HG02938 (cell line): ENCODE measurements at regions not wholly inside any gene's neighbourhood (a gene's known extent, or its start where the extent isn't known, plus 50 kb on each side); places are given as distances from the start of the nearest gene placed in this dataset.

Experiments
- ATAC-seq: cut with Tn5 transposase; IDR thresholded peaks from one replicate; pipeline ENCODE4 v1.9.1; 2021; ENCODE audit warnings: mild to moderate bottlenecking, moderate library complexity; ENCODE audit not compliant: unreplicated experiment

DNA sequence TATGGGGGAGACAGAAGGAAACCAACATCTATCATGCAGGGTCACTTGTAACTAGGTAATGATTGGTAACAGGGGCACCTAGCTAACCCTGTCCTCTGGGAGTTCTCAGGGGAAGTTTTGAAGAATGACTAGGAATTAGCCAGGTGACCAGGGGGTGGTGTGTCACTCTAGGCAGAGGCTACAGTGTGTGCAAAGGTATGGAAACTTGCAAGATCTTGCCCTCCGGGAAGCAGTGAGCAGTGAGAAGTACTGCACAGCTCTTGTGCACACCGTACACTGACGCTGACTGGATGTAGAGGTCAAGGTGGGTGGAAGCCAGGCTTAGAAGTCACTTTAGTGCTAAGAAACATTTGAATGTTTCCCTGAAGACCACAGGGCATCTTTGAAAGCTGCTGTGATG, 62.9 kb upstream of the LMO4 start:
- no peak for ATAC-seq

DNA sequence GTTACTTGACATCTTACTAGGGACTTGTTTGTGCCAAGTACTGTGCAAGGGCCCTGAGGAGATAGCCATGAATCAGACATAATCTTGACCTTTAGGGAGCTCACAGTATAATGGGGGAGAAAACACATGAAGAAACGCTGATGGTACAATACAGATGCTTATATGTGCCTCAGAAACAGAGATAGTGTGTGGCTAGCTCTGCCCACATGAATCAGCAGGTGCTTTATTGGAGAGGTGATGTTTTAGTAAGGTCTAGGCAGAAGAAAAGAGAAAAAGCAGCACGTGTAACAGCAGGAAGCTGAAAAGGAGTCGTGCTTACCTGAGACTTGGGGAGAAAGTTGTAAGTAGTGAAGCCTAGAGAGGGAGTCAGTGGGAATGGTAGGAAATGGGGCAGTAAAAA, 60.6 kb upstream of the LMO4 start:
- ATAC-seq, result no peak

DNA sequence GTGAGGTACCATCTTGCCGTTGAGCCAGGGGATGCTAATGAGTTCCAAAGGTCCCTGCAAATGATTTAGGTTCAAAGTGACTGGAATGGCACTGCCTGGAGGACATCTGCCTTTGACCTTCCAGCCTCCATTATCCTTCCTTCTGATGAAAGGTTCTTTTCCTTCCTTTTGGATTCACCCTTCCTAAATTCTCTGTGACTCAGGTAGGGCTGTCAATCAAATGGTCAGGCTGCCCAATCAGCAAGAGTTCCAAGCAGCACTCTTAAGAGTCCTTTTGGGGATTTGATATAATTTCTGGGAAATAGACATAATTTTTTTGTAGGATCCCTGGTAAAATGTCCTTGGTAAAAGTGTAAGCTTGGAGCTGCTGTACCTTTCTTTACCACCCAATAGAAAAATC, 58.8 kb upstream of the LMO4 start:
- no peak for ATAC-seq

- ATAC-seq, result no peak
Observed at GRCh38 chr1:87273291-87273690, 55.4 kb upstream of the LMO4 start.

DNA sequence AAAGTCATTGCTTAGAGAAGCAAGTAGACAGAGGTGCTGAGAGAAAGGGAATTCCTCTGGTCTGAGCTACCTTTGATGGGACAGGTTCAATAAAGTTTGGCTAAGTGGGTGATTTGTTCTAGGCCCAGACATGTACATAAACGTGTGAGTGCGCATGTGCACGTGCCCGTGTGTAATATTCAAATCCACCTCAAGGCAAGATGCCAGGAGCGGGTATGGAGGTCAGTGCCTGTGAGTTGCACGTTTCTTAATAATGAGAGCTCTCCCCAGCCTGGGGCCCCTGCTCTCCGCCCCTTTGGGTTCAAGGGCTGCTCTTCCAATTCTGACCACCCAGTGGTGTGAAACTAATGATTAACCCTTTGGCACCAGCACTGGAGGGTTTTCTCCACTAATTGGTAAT, 53.8 kb upstream of the LMO4 start:
- no peak for ATAC-seq

DNA sequence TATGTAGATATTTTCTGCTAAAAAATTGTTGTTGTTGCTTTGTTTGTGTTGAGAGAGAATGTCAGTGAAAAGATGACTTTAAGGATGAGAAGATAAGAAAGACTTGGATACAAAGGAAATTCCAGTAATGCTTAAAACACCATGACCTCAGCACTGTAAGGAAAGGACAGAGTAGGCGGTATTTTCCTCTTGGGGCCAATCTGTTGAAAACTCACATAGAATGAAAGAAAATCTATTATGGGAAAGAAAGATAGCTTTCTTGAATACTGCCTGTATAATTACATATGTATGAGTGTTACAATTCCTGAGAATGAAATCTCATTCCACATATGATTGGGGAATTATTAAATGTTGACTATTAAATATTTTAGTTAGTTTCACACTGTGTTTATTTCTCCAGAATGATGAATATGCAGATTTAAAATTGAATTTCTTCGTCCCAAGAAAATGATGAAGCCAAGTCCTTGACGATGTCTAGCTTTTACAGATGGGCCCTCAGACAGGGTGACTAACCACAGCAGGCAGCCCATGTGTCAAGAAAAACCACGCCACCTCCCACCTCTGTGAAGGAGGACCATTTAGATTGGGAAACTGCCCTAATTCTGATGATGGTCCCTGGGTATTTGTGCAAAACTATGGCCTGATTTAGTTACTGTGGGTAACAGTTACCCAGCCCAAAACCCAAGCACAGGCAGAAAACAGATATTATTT, 49.7 kb upstream of the LMO4 start:
- no peak for ATAC-seq
